H1 (cell line): ENCODE measurements at regions not wholly inside any gene's neighbourhood (a gene's known extent, or its start where the extent isn't known, plus 50 kb on each side); places are given as distances from the start of the nearest gene placed in this dataset.

Source experiments
- CTCF ChIA-PET: fragments of 300-600 bp; sonication (Branson Sonifier 250); formaldehyde crosslinking; loops from one replicate; lab custom pipeline; 2021; ENCODE audit not compliant: partially characterized antibody; lab: Charles Lee
- POLR2A ChIA-PET: fragments of 300-600 bp; sonication (Branson Sonifier 250); formaldehyde crosslinking; loops from one replicate; lab custom pipeline; 2021; ENCODE audit warnings: inconsistent platforms; ENCODE audit not compliant: partially characterized antibody; lab: Charles Lee
- DNase-seq, 2 experiments: peaks; one replicate each; pipeline versions ENCODE4 v3.0.0 to v3.0.0-alpha.2; 2010 to 2022; ENCODE audit warnings: low spot score in 2 of 2, low read depth in 1 of 2, mixed read lengths in 1 of 2
- FAIRE-seq: peaks from 2 replicates; lab custom pipeline; 2011; peaks lifted over from hg19 to GRCh38; lab: Jason Lieb, UNC
- H2AFZ ChIP-seq: 2 replicates; pipeline ENCODE4 v1.8.1; 2012; ENCODE audit warnings: low read length, inconsistent platforms
- H2AK5ac ChIP-seq: 2 replicates; pipeline ENCODE4 v1.6.1; 2013; ENCODE audit warnings: low read depth, low read length
- H2BK120ac ChIP-seq: replicated peaks from 2 replicates; pipeline ENCODE3; 2013; ENCODE audit warnings: low read depth, low read length, inconsistent platforms
- H2BK12ac ChIP-seq: 2 replicates; pipeline ENCODE4 v1.6.1; 2013; ENCODE audit warnings: low read depth, low read length
- H2BK15ac ChIP-seq: 2 replicates; pipeline ENCODE4 v1.6.1; 2013; ENCODE audit warnings: low read length
- H2BK20ac ChIP-seq: 2 replicates; pipeline ENCODE4 v1.6.1; 2013; ENCODE audit warnings: low read length
- H2BK5ac ChIP-seq: 2 replicates; pipeline ENCODE4 v1.6.1; 2013; ENCODE audit warnings: low read depth, low read length
- H3K14ac ChIP-seq: 2 replicates; pipeline ENCODE4 v1.6.1; 2013; ENCODE audit warnings: inconsistent platforms; ENCODE audit not compliant: insufficient read length
- H3K18ac ChIP-seq: 2 replicates; pipeline ENCODE4 v1.6.1; 2013; ENCODE audit warnings: low read length; ENCODE audit errors: extremely low read depth
- H3K23ac ChIP-seq: 2 replicates; pipeline ENCODE4 v1.6.1; 2013; ENCODE audit warnings: inconsistent platforms; ENCODE audit not compliant: insufficient read length
- H3K23me2 ChIP-seq: 2 replicates; pipeline ENCODE4 v1.6.1; 2013; ENCODE audit warnings: low read depth, low read length
- H3K27ac ChIP-seq: 2 replicates; pipeline ENCODE4 v1.6.1; 2011; ENCODE audit warnings: low read depth, low read length, inconsistent platforms
- H3K27me3 ChIP-seq, 4 experiments: replicated peaks in 1 of 4; 1 replicate in 1 of 4; 2 replicates in 3 of 4; pipeline versions ENCODE4 v1.6.1 to v1.8.1; 2011 to 2013; ENCODE audit warnings: low read length in 3 of 4, mild to moderate bottlenecking in 3 of 4, inconsistent platforms in 2 of 4, mixed read lengths in 2 of 4, moderate library complexity in 1 of 4; ENCODE audit not compliant: control insufficient read depth in 3 of 4, insufficient read depth in 3 of 4; ENCODE audit errors: extremely low read depth in 1 of 4
- H3K36me3 ChIP-seq, 4 experiments: 2 replicates each; pipeline versions ENCODE4 v1.6.1 to v1.8.1; 2011 to 2013; ENCODE audit warnings: mild to moderate bottlenecking in 4 of 4, low read length in 3 of 4, moderate library complexity in 2 of 4, control low read depth in 1 of 4, inconsistent platforms in 1 of 4; ENCODE audit not compliant: insufficient read depth in 4 of 4, control insufficient read depth in 2 of 4
- H3K4ac ChIP-seq: replicated peaks from 2 replicates; pipeline ENCODE3; 2013; ENCODE audit warnings: low read length, low read depth, mixed read lengths, inconsistent platforms; ENCODE audit not compliant: insufficient read length
- H3K4me1 ChIP-seq, 4 experiments: replicated peaks in 1 of 4; 1 replicate in 1 of 4; 2 replicates in 3 of 4; pipeline versions ENCODE4 v1.6.1 to v1.8.1; 2011 to 2013; ENCODE audit warnings: low read length in 3 of 4, inconsistent platforms in 2 of 4, mixed read lengths in 1 of 4; ENCODE audit not compliant: insufficient read depth in 4 of 4, control insufficient read depth in 3 of 4
- H3K4me2 ChIP-seq, 2 experiments: 2 replicates each; pipeline versions ENCODE4 v1.6.1 to v1.8.1; 2011 to 2013; ENCODE audit warnings: low read depth in 2 of 2, low read length in 2 of 2, control low read depth in 1 of 2, inconsistent platforms in 1 of 2, mild to moderate bottlenecking in 1 of 2; ENCODE audit not compliant: insufficient read depth in 1 of 2
- H3K4me3 ChIP-seq, 4 experiments: fragments of 200-600, 300-600 bp in 1 of 4; sonication (generic), shearing (Covaris generic), sonication (Bioruptor Twin) in 1 of 4; 2 replicates each; pipeline versions ENCODE4 v1.5.1 to v1.8.1; 2011 to 2016; ENCODE audit warnings: low read length in 4 of 4, low read depth in 3 of 4, control low read depth in 2 of 4, inconsistent platforms in 2 of 4, mild to moderate bottlenecking in 2 of 4, mixed read lengths in 1 of 4, moderate library complexity in 1 of 4; ENCODE audit not compliant: insufficient read depth in 2 of 4; ENCODE audit errors: extremely low read depth in 1 of 4
- H3K56ac ChIP-seq: replicated peaks from 2 replicates; pipeline ENCODE3; 2013; ENCODE audit warnings: low read depth, mild to moderate bottlenecking, mixed read lengths, low read length, inconsistent platforms; ENCODE audit not compliant: insufficient read length
- H3K79me1 ChIP-seq: 2 replicates; pipeline ENCODE4 v1.6.1; 2013; ENCODE audit warnings: low read depth, low read length, control low read depth
- H3K79me2 ChIP-seq, 2 experiments: 2 replicates each; pipeline versions ENCODE4 v1.6.1 to v1.8.1; 2012 to 2013; ENCODE audit warnings: low read length in 2 of 2, mild to moderate bottlenecking in 2 of 2, inconsistent platforms in 1 of 2; ENCODE audit not compliant: insufficient read depth in 2 of 2, control insufficient read depth in 1 of 2
- H3K9ac ChIP-seq, 4 experiments: replicated peaks in 1 of 4; 1 replicate in 1 of 4; 2 replicates in 3 of 4; pipeline versions ENCODE4 v1.6.1 to v1.8.1; 2011 to 2013; ENCODE audit warnings: low read depth in 3 of 4, low read length in 3 of 4, control low read depth in 2 of 4, mild to moderate bottlenecking in 2 of 4, moderate library complexity in 2 of 4, inconsistent platforms in 1 of 4; ENCODE audit errors: extremely low read depth in 1 of 4
- H3K9me3 ChIP-seq, 2 experiments: 2 replicates each; pipeline versions ENCODE4 v1.6.1 to v1.8.1; 2012 to 2013; ENCODE audit warnings: mild to moderate bottlenecking in 2 of 2, moderate library complexity in 2 of 2, control low read depth in 1 of 2, inconsistent platforms in 1 of 2, low read depth in 1 of 2, low read length in 1 of 2, mixed read lengths in 1 of 2; ENCODE audit not compliant: insufficient read depth in 2 of 2
- H4K20me1 ChIP-seq, 2 experiments: replicated peaks in 1 of 2; 2 replicates each; pipeline versions ENCODE3 to v1.8.1; 2011 to 2013; ENCODE audit warnings: inconsistent platforms in 2 of 2, low read length in 2 of 2, mild to moderate bottlenecking in 1 of 2; ENCODE audit not compliant: insufficient read depth in 2 of 2, control insufficient read depth in 1 of 2
- H4K5ac ChIP-seq: 2 replicates; pipeline ENCODE4 v1.6.1; 2013; ENCODE audit warnings: low read length, low read depth, mixed read lengths, inconsistent platforms; ENCODE audit not compliant: insufficient read length
- H4K8ac ChIP-seq: 2 replicates; pipeline ENCODE4 v1.8.0; 2013; ENCODE audit warnings: mild to moderate bottlenecking, moderate library complexity, low read length, inconsistent platforms; ENCODE audit not compliant: insufficient read depth; ENCODE audit errors: extremely low read depth
- H4K91ac ChIP-seq: replicated peaks from 2 replicates; pipeline ENCODE3; 2013; ENCODE audit warnings: low read length, mixed read lengths, inconsistent platforms; ENCODE audit not compliant: insufficient read length
- CTCF ChIP-seq, 3 experiments: IDR thresholded peaks; 1 replicate in 2 of 3; 2 replicates in 1 of 3; pipeline versions ENCODE4 v1.5.1 to v1.6.1; 2011; ENCODE audit warnings: low read length in 3 of 3, mild to moderate bottlenecking in 3 of 3, inconsistent platforms in 2 of 3, low read depth in 1 of 3, moderate library complexity in 1 of 3; ENCODE audit not compliant: insufficient read depth in 1 of 3; ENCODE audit errors: control extremely low read depth in 1 of 3
- EP300 ChIP-seq, 2 experiments: IDR thresholded peaks; 1 replicate in 1 of 2; 2 replicates in 1 of 2; pipeline ENCODE4 v1.6.1; 2011 to 2012; ENCODE audit warnings: low read depth in 2 of 2, low read length in 2 of 2, mild to moderate bottlenecking in 2 of 2, borderline replicate concordance in 1 of 2, inconsistent platforms in 1 of 2, moderate library complexity in 1 of 2
- POLR2AphosphoS5 ChIP-seq: IDR thresholded peaks from 2 replicates; pipeline ENCODE4 v1.6.1; 2011; ENCODE audit warnings: low read depth, low read length
- SIX5 ChIP-seq: IDR thresholded peaks from 2 replicates; pipeline ENCODE4 v1.6.1; 2011; ENCODE audit warnings: mild to moderate bottlenecking, low read depth, low read length
- SRF ChIP-seq: IDR thresholded peaks from 2 replicates; pipeline ENCODE4 v1.6.1; 2011; ENCODE audit warnings: mild to moderate bottlenecking, low read depth, low read length, moderate library complexity
- TAF1 ChIP-seq: IDR thresholded peaks from 2 replicates; pipeline ENCODE4 v1.6.1; 2011; ENCODE audit warnings: mild to moderate bottlenecking, low read depth, low read length

DNA sequence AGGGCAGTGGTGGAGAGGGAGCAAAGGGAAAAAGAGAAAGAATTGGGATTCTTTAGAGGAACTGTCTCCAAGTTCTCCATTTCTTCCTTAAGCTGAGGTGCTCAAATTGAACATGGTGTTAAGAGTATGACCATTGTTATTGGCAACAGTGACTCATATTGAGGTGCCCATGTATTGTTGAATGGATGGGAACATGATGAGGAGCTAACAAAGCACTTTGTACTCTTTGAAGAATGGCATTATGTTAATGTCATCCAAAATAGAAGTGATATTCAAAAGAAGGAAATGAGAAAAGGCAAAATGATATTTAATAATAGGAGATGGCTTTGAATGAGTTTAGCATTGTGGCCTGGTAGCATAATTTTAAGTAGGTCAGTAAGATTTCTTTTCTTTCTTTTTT lies 261.1 kb downstream of the QKI start:
- no peak for FAIRE-seq
- no peak overlapping the region for H2AK5ac ChIP-seq
- no peak overlapping the region for H2BK15ac ChIP-seq
- no peak overlapping the region for H2BK5ac ChIP-seq
- H3K9me3 ChIP-seq: no peaks in the 10 kb centered on the region; a peak in 2 of 4 replicates
- no peak overlapping the region for H2BK20ac ChIP-seq
- no peak overlapping the region for H4K8ac ChIP-seq
- no peak overlapping the region for H3K56ac ChIP-seq
- no peaks in the 10 kb centered on the region for H4K20me1 ChIP-seq
- H3K79me1 ChIP-seq: no peaks in the 10 kb centered on the region
- H3K4me1 ChIP-seq: no peaks in the 10 kb centered on the region
- no peak overlapping the region for H4K91ac ChIP-seq
- H3K79me2 ChIP-seq: no peaks in the 10 kb centered on the region
- no peak overlapping the region for H3K9ac ChIP-seq
- H2BK120ac ChIP-seq: no peak overlapping the region
- TF ChIP-seq CTCF (IDR thresholded peaks at IDR 0.05; ENCODE audit: control extremely low read depth in 1 of 3, insufficient read depth in 1 of 3, low read depth in 1 of 3, low read length in 3 of 3) (no peak), SRF (no peak), POLR2AphosphoS5 (no peak), TAF1 (no peak), EP300 (IDR thresholded peaks at IDR 0.05; ENCODE audit: borderline replicate concordance in 1 of 2, low read depth in 2 of 2, low read length in 2 of 2) (no peak), SIX5 (no peak)
- TF ChIP-seq, all 59 proteins: peak for 0
- no peak overlapping the region for H3K18ac ChIP-seq
- no peaks in the 10 kb centered on the region for H3K27me3 ChIP-seq
- no peak overlapping the region for H3K4me3 ChIP-seq
- no peak overlapping the region for H4K5ac ChIP-seq
- ChIA-PET CTCF (interaction anchor here (1.6 kb wide), 1 partner anchor 435 kb away, joined by 3 read pairs; no protein-coding TSS in a partner anchor), POLR2A (no interaction called here)
- no peak for DNase-seq
- no peak overlapping the region for H2AFZ ChIP-seq
- no peak overlapping the region for H2BK12ac ChIP-seq
- no peaks in the 10 kb centered on the region for H3K36me3 ChIP-seq
- H3K27ac ChIP-seq: no peak overlapping the region
- no peak overlapping the region for H3K23ac ChIP-seq
- H3K4me2 ChIP-seq: no peak overlapping the region
- H3K4ac ChIP-seq: no peak overlapping the region
- no peak overlapping the region for H3K14ac ChIP-seq
- no peaks in the 10 kb centered on the region; the same call in 1 of the 2 replicates for H3K23me2 ChIP-seq
